WTC11 (cell line): ENCODE measurements at regions not wholly inside any gene's neighbourhood (a gene's known extent, or its start where the extent isn't known, plus 50 kb on each side); places are given as distances from the start of the nearest gene placed in this dataset.

Experiments used
- ATF2 ChIP-seq: sonication (generic); formaldehyde crosslinking; IDR thresholded peaks from 2 replicates; pipeline ENCODE4 v1.8.1; 2022; ENCODE audit warnings: low read depth, missing genetic modification reagents, borderline replicate concordance
- CTCF ChIP-seq: fragments of 200-600 bp; IDR thresholded peaks from 2 replicates; pipeline ENCODE4 v1.8.0; 2022; ENCODE audit warnings: antibody characterized with exemption
- MLX ChIP-seq: sonication (generic); formaldehyde crosslinking; IDR thresholded peaks from 2 replicates; pipeline ENCODE4 v1.8.1; 2023; ENCODE audit warnings: mild to moderate bottlenecking, missing genetic modification reagents, moderate library complexity
- NR3C1 ChIP-seq: sonication (generic); formaldehyde crosslinking; conservative IDR thresholded peaks from 2 replicates; pipeline ENCODE4 v1.8.1; 2023; ENCODE audit warnings: low read depth, mild to moderate bottlenecking, missing genetic modification reagents
- PREB ChIP-seq: sonication (generic); formaldehyde crosslinking; IDR thresholded peaks from 2 replicates; pipeline ENCODE4 v1.8.1; 2022; ENCODE audit warnings: mild to moderate bottlenecking, missing genetic modification reagents, moderate library complexity, borderline replicate concordance
- RELA ChIP-seq: sonication (generic); formaldehyde crosslinking; IDR thresholded peaks from 2 replicates; pipeline ENCODE4 v1.8.1; 2022; ENCODE audit warnings: missing genetic modification reagents, mild to moderate bottlenecking, borderline replicate concordance
- ZNF396 ChIP-seq: fragments of 250-450 bp; sonication (Bioruptor Pico); IDR thresholded peaks from 2 replicates; pipeline ENCODE4 v1.8.0; 2021; ENCODE audit warnings: mild to moderate bottlenecking, moderate library complexity, borderline replicate concordance
- TF ChIP-seq, protein P1 (sequence below): sonication (generic); formaldehyde crosslinking; IDR thresholded peaks from 2 replicates; pipeline ENCODE4 v1.8.0; 2022; ENCODE audit warnings: mild to moderate bottlenecking, missing genetic modification reagents
- TF ChIP-seq, protein P2 (sequence below): sonication (generic); formaldehyde crosslinking; IDR thresholded peaks from 2 replicates; pipeline ENCODE4 v1.8.0; 2022; ENCODE audit warnings: mild to moderate bottlenecking, missing genetic modification reagents
- TF ChIP-seq, protein P3 (sequence below): sonication (generic); formaldehyde crosslinking; IDR thresholded peaks from 2 replicates; pipeline ENCODE4 v1.8.0; 2022; ENCODE audit warnings: mild to moderate bottlenecking, missing genetic modification reagents

DNA sequence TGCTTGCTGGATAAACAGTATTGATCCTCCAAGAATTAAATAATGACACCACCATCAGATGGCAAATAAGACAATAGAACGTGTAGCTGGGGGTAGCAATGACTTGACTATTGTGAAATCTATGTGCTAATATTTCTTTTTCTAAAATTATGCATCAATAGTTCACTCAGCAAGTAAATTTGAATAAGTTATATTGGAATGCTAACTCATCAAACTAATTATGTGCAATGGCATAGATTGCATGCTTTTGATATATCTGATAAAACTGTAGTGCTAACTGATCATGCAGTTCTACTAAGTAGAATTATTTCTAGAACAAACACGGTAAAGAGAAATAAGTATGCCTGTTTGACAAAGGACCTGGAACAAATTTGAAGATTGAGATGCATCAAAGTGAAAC, 474.4 kb downstream of the NOVA1 start:
- TF ChIP-seq, protein P1, sequence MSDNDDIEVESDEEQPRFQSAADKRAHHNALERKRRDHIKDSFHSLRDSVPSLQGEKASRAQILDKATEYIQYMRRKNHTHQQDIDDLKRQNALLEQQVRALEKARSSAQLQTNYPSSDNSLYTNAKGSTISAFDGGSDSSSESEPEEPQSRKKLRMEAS (CRISPR knock-in tag) = no peak
- TF ChIP-seq, protein P2, sequence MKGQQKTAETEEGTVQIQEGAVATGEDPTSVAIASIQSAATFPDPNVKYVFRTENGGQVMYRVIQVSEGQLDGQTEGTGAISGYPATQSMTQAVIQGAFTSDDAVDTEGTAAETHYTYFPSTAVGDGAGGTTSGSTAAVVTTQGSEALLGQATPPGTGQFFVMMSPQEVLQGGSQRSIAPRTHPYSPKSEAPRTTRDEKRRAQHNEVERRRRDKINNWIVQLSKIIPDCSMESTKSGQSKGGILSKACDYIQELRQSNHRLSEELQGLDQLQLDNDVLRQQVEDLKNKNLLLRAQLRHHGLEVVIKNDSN (CRISPR knock-in tag) = no peak
- TF ChIP-seq CTCF (no peak), PREB (CRISPR knock-in tag) (no peak), NR3C1 (CRISPR knock-in tag) (no peak), RELA (CRISPR knock-in tag) (no peak), MLX (CRISPR knock-in tag) (no peak), ZNF396 (CRISPR knock-in tag) (no peak), ATF2 (CRISPR knock-in tag) (no peak)
- TF ChIP-seq, protein P3, sequence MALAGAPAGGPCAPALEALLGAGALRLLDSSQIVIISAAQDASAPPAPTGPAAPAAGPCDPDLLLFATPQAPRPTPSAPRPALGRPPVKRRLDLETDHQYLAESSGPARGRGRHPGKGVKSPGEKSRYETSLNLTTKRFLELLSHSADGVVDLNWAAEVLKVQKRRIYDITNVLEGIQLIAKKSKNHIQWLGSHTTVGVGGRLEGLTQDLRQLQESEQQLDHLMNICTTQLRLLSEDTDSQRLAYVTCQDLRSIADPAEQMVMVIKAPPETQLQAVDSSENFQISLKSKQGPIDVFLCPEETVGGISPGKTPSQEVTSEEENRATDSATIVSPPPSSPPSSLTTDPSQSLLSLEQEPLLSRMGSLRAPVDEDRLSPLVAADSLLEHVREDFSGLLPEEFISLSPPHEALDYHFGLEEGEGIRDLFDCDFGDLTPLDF (CRISPR knock-in tag) = no peak
